Breast epithelium (tissue), 4 donors: ENCODE measurements at regions not wholly inside any gene's neighbourhood (a gene's known extent, or its start where the extent isn't known, plus 50 kb on each side); places are given as distances from the start of the nearest gene placed in this dataset.

ENCODE experiments used
- DNase-seq, 2 donors: peaks; one replicate each; pipeline ENCODE4 v3.0.0-alpha.2; 2019; ENCODE audit warnings: low spot score in 2 of 2
- H3K27ac ChIP-seq, 2 donors: fragments of 200-600 bp; sonication (generic) in 1 of 2; one replicate each; pipeline ENCODE4 v1.5.1; 2016 to 2019; ENCODE audit warnings: mild to moderate bottlenecking in 1 of 2
- H3K27me3 ChIP-seq, 2 donors: fragments of 200-600 bp; sonication (generic) in 1 of 2; one replicate each; pipeline versions ENCODE4 v1.5.1 to v1.6.0; 2017 to 2019; ENCODE audit warnings: control low read depth in 1 of 2, mild to moderate bottlenecking in 1 of 2
- H3K36me3 ChIP-seq: fragments of 200-600 bp; one replicate; pipeline ENCODE4 v1.5.1; 2019
- H3K4me1 ChIP-seq, 2 donors: fragments of 200-600 bp; sonication (generic); one replicate each; pipeline ENCODE4 v1.5.1; 2016 to 2019; ENCODE audit warnings: control low read depth in 1 of 2
- H3K4me3 ChIP-seq, 3 donors: fragments of 200-600 bp; sonication (generic); 1 replicate in 2 of 3; 2 replicates in 1 of 3; pipeline ENCODE4 v1.5.1; 2016 to 2019; ENCODE audit warnings: mild to moderate bottlenecking in 3 of 3, moderate library complexity in 2 of 3
- H3K9me3 ChIP-seq, 2 donors: fragments of 200-600 bp; sonication (generic) in 1 of 2; one replicate each; pipeline ENCODE4 v1.5.1; 2016 to 2019; ENCODE audit warnings: control low read depth in 1 of 2
- POLR2A ChIP-seq: fragments of 450-650 bp; IDR thresholded peaks from one replicate; pipeline ENCODE4 v1.6.1; 2016; ENCODE audit warnings: antibody characterized with exemption, mild to moderate bottlenecking, moderate library complexity
- POLR2AphosphoS5 ChIP-seq, 3 donors: sonication (generic); formaldehyde crosslinking; IDR thresholded peaks; one replicate each; pipeline ENCODE4 v1.6.1; 2017; ENCODE audit warnings: antibody characterized with exemption in 3 of 3
- intact Hi-C: fragments of 100-400 bp; cut with DNase I; formaldehyde crosslinking; loops from one replicate; pipeline ENCODE4 v1.15.1; 2023; ENCODE audit warnings: low total_unique reads
- TF ChIP-seq, protein P1 (sequence below), 3 donors: fragments of 450-650 bp; IDR thresholded peaks; one replicate each; pipeline ENCODE4 v1.5.1; 2016 to 2017; ENCODE audit warnings: antibody characterized with exemption in 3 of 3, mild to moderate bottlenecking in 3 of 3, moderate library complexity in 3 of 3

DNA sequence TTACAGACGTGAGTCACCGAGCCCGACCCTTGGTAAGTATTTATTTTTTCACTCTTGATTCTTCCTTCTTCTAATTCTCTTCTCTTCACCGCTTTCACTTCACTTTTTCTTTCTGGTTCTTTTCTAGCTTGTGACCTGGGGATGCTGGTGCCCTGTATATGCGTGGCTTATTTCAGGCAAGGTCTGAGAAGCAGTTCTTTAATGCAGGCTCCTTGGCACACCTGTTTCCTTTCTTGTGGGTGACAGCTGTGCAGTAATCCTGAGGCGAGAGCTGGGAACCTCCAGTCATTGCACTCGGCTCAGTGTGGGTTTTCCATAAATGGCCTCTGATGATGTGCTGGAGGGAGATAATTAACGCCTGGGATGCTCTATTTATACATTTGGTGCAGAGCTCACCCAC lies 193.8 kb downstream of the TSN start:
- Histone ChIP-seq H3K4me3 (no peak overlapping the region), H3K36me3 (no peaks in the 10 kb centered on the region), H3K27ac (no peak overlapping the region), H3K4me1 (peaks cover 0 to under 1% of the 10 kb centered on the region in 2 donors), H3K9me3 (no peaks in the 10 kb centered on the region), H3K27me3 (no peaks in the 10 kb centered on the region)
- DNase-seq: no peak
- TF ChIP-seq POLR2A (no peak), POLR2AphosphoS5 (IDR thresholded peaks at IDR 0.05) (no peak)
- TF ChIP-seq, protein P1, sequence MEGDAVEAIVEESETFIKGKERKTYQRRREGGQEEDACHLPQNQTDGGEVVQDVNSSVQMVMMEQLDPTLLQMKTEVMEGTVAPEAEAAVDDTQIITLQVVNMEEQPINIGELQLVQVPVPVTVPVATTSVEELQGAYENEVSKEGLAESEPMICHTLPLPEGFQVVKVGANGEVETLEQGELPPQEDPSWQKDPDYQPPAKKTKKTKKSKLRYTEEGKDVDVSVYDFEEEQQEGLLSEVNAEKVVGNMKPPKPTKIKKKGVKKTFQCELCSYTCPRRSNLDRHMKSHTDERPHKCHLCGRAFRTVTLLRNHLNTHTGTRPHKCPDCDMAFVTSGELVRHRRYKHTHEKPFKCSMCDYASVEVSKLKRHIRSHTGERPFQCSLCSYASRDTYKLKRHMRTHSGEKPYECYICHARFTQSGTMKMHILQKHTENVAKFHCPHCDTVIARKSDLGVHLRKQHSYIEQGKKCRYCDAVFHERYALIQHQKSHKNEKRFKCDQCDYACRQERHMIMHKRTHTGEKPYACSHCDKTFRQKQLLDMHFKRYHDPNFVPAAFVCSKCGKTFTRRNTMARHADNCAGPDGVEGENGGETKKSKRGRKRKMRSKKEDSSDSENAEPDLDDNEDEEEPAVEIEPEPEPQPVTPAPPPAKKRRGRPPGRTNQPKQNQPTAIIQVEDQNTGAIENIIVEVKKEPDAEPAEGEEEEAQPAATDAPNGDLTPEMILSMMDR (IDR thresholded peaks at IDR 0.05): no peak
- intact Hi-C loops: no loop called here

DNA sequence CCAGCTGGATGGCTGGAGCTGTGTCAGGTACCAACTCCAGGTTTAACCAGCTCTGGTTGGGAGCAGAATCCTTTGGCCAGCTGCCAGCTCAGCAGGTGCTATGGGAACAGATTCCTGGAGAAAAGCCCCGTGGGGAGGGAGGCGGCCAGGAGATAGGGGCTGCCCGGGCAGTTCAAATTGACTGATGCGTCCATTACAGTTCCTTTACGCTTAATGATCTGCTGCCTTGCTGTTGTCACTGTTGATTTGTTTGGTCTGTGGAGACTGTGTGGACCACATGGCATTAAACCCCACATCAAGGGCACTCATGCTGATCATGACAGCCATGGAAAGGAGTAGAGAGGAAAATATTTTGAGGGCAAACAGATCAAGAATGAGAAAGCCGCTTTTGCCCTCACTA lies 200.0 kb downstream of the TSN start:
- TF ChIP-seq, protein P1 (IDR thresholded peaks at IDR 0.05): no peak
- TF ChIP-seq POLR2AphosphoS5 (IDR thresholded peaks at IDR 0.05) (no peak), POLR2A (no peak)
- H3K36me3 ChIP-seq: no peaks in the 10 kb centered on the region
- no peaks in the 10 kb centered on the region for H3K9me3 ChIP-seq
- peaks cover 0 to 3% of the 10 kb centered on the region in 2 donors for H3K27me3 ChIP-seq
- intact Hi-C loops: no loop called here
- no peak overlapping the region for H3K4me3 ChIP-seq
- no peak overlapping the region for H3K27ac ChIP-seq
- H3K4me1 ChIP-seq: no peaks in the 10 kb centered on the region
- DNase-seq: no peak

DNA sequence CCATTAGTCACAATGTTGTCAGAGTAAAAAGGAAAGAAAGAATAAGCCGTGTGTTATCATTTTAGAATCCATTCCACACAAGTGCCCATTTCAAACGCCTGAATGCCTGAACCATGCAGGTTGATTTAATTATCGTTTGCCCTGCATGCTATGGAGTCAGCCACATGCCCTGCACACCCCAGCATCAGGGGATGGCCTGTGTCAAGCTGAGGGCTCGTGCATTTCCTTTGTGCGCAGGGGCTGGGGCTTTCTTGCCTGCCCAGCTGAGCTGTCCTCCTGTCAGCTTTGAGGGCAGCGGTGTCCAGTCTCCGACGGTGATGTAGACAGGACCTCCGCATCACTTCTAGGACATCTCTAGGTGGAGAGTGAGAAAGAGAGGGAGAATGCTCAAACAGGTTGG lies 200.4 kb downstream of the TSN start:
- intact Hi-C loops: no loop called here

DNA sequence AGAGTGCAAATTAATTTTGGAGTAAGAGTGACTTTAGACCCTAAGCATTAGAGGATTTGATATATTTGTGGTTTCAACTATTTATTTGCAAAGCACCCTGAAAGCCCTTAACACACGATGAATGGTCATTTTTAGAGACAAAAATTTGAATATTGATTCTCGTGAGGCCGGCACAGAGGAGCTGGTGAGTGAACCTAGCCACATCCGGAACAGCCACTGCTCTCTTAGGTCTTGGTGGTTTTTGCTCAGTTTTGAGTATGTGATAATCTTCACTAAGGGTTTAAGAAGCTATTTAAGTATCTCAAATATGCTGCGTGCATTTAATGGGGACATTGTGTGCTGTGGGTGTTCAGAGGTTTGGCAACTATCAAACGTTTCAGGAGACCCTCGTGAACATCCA lies 204.8 kb downstream of the TSN start:
- Histone ChIP-seq H3K27me3 (peaks cover 0 to 3% of the 10 kb centered on the region in 2 donors), H3K27ac (no peak overlapping the region), H3K4me3 (no peak overlapping the region), H3K9me3 (no peaks in the 10 kb centered on the region), H3K4me1 (no peaks in the 10 kb centered on the region), H3K36me3 (no peaks in the 10 kb centered on the region)
- intact Hi-C loops: no loop called here
- DNase-seq: no peak
- no peak for TF ChIP-seq POLR2A
- TF ChIP-seq, protein P1 (IDR thresholded peaks at IDR 0.05): no peak
- TF ChIP-seq POLR2AphosphoS5 (IDR thresholded peaks at IDR 0.05): no peak

More for the DNA sequence above, 200.4 kb downstream of the TSN start:
- Histone ChIP-seq H3K4me3 (no peak overlapping the region), H3K27ac (no peak overlapping the region), H3K27me3 (peaks cover 0 to 3% of the 10 kb centered on the region in 2 donors), H3K9me3 (no peaks in the 10 kb centered on the region), H3K36me3 (no peaks in the 10 kb centered on the region), H3K4me1 (no peaks in the 10 kb centered on the region)
- TF ChIP-seq POLR2AphosphoS5 (IDR thresholded peaks at IDR 0.05): no peak
- TF ChIP-seq POLR2A: no peak
- TF ChIP-seq, protein P1 (IDR thresholded peaks at IDR 0.05): no peak
- no peak for DNase-seq

DNA sequence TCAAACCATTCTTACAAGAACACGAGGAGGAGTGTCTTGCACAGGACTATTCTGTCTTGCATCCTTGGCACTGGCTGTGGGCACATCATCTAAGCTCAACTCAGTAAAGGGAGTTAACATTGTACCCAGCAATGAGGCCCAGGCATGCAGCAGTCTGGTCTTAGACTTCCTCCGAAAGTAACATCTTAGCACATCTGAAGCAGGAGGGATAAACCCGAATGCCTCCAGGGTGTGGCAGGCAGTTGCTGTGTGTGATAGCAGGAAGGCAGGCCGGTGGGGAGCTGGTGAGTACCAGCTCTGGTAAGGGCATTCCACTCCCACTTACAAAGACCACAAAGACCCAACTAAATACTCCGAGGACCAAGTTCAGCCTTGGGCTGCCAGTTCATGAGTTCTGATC lies 206.3 kb downstream of the TSN start:
- H3K4me1 ChIP-seq: no peaks in the 10 kb centered on the region
- TF ChIP-seq POLR2AphosphoS5 (IDR thresholded peaks at IDR 0.05): no peak
- TF ChIP-seq POLR2A: no peak
- TF ChIP-seq, protein P1 (IDR thresholded peaks at IDR 0.05): no peak

More for the DNA sequence above, 206.3 kb downstream of the TSN start:
- H3K27ac ChIP-seq: no peak overlapping the region
- no peak overlapping the region for H3K4me3 ChIP-seq
- H3K27me3 ChIP-seq: peaks cover 0 to 3% of the 10 kb centered on the region in 2 donors
- no peak for DNase-seq
- H3K36me3 ChIP-seq: no peaks in the 10 kb centered on the region
- H3K9me3 ChIP-seq: no peaks in the 10 kb centered on the region
- intact Hi-C loops: no loop called here
